Neural cell (in vitro differentiated cells): ENCODE measurements at regions not wholly inside any gene's neighbourhood (a gene's known extent, or its start where the extent isn't known, plus 50 kb on each side); places are given as distances from the start of the nearest gene placed in this dataset.

Experiments used
- RAD21 ChIP-seq: fragments of 450-650 bp; conservative IDR thresholded peaks from 2 replicates; pipeline ENCODE4 v1.6.1; 2014; ENCODE audit warnings: antibody characterized with exemption, mild to moderate bottlenecking, moderate library complexity
- TF ChIP-seq, protein P1 (sequence below): fragments of 450-650 bp; IDR thresholded peaks from 2 replicates; pipeline ENCODE4 v1.5.1; 2014; ENCODE audit warnings: antibody characterized with exemption, mild to moderate bottlenecking, moderate library complexity; ENCODE audit not compliant: poor library complexity, severe bottlenecking

DNA sequence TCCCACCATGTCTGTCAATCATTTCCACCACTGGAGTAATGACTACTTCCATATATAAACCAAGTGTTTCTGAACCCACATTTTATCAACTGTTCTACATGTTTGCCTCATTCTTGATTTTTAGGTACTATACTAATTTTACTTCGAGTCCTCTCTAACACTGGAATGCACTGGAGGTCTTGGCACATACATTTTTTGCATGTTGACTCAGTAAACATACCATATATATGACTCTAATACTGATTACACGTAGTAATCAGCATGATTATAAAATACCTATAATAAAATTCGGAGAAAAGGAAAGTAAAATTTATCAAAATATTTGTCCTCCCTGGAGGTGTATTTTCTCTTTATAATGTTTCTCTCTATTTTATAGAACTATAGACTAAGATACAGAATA is 621.7 kb upstream of the NUDT12 start:
- TF ChIP-seq, protein P1, sequence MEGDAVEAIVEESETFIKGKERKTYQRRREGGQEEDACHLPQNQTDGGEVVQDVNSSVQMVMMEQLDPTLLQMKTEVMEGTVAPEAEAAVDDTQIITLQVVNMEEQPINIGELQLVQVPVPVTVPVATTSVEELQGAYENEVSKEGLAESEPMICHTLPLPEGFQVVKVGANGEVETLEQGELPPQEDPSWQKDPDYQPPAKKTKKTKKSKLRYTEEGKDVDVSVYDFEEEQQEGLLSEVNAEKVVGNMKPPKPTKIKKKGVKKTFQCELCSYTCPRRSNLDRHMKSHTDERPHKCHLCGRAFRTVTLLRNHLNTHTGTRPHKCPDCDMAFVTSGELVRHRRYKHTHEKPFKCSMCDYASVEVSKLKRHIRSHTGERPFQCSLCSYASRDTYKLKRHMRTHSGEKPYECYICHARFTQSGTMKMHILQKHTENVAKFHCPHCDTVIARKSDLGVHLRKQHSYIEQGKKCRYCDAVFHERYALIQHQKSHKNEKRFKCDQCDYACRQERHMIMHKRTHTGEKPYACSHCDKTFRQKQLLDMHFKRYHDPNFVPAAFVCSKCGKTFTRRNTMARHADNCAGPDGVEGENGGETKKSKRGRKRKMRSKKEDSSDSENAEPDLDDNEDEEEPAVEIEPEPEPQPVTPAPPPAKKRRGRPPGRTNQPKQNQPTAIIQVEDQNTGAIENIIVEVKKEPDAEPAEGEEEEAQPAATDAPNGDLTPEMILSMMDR, result no peak
- TF ChIP-seq RAD21, result no peak
